Neural crest cell (in vitro differentiated cells): ENCODE measurements at regions not wholly inside any gene's neighbourhood (a gene's known extent, or its start where the extent isn't known, plus 50 kb on each side); places are given as distances from the start of the nearest gene placed in this dataset.

Experiments used
- DNase-seq: peaks from one replicate; pipeline ENCODE4 v3.0.0; 2021; ENCODE audit warnings: low read depth, mixed read lengths, low spot score
- H3K27ac Mint-ChIP-seq: one replicate; pipeline ENCODE4 v1.8.0; 2021; ENCODE audit warnings: mild to moderate bottlenecking, mixed read lengths; ENCODE audit not compliant: unreplicated experiment
- H3K27me3 Mint-ChIP-seq: 2 replicates; pipeline ENCODE4 v1.8.0; 2021; ENCODE audit warnings: low read depth, mild to moderate bottlenecking, mixed read lengths
- H3K36me3 Mint-ChIP-seq: 2 replicates; pipeline ENCODE4 v1.8.0; 2021; ENCODE audit warnings: low read depth, mild to moderate bottlenecking, mixed read lengths
- H3K4me1 Mint-ChIP-seq: 2 replicates; pipeline ENCODE4 v1.8.0; 2021; ENCODE audit warnings: mixed read lengths
- H3K4me3 Mint-ChIP-seq: one replicate; pipeline ENCODE4 v1.8.0; 2021; ENCODE audit warnings: mild to moderate bottlenecking, mixed read lengths
- H3K9me3 Mint-ChIP-seq: 2 replicates; pipeline ENCODE4 v1.8.0; 2021; ENCODE audit warnings: mixed read lengths
- CTCF ChIP-seq: fragments of 200-600 bp; sonication (generic); conservative IDR thresholded peaks from 2 replicates; pipeline ENCODE4 v1.5.0; 2021; ENCODE audit warnings: antibody characterized with exemption, mild to moderate bottlenecking

GRCh38 chr4:22986881-22987280, 294.1 kb downstream of the GBA3 start:
- peaks cover 16% of the 10 kb centered on the region for H3K9me3 Mint-ChIP-seq
- H3K4me3 Mint-ChIP-seq: no peak overlapping the region
- H3K27ac Mint-ChIP-seq: no peak overlapping the region
- no peak for TF ChIP-seq CTCF
- no peak for DNase-seq
- H3K27me3 Mint-ChIP-seq: no peaks in the 10 kb centered on the region
- peaks cover 7% of the 10 kb centered on the region for H3K36me3 Mint-ChIP-seq
- H3K4me1 Mint-ChIP-seq: no peaks in the 10 kb centered on the region

- Mint-ChIP-seq H3K36me3 (peaks cover 7% of the 10 kb centered on the region), H3K4me1 (no peaks in the 10 kb centered on the region), H3K4me3 (no peak overlapping the region), H3K27me3 (no peaks in the 10 kb centered on the region), H3K27ac (no peak overlapping the region), H3K9me3 (peaks cover 16% of the 10 kb centered on the region)
- no peak for DNase-seq
- no peak for TF ChIP-seq CTCF
These were observed 293.5 kb downstream of the GBA3 start for GRCh38 chr4:22986262-22986661.

- DNase-seq: no peak
- Mint-ChIP-seq H3K4me3 (no peak overlapping the region), H3K27ac (no peak overlapping the region), H3K4me1 (no peaks in the 10 kb centered on the region), H3K36me3 (peaks cover 10% of the 10 kb centered on the region), H3K9me3 (peaks cover 20% of the 10 kb centered on the region), H3K27me3 (no peaks in the 10 kb centered on the region)
- TF ChIP-seq CTCF: no peak
These were observed 291.7 kb downstream of the GBA3 start for GRCh38 chr4:22984390-22984789.

- peaks cover 5% of the 10 kb centered on the region for H3K36me3 Mint-ChIP-seq
- no peaks in the 10 kb centered on the region for H3K27me3 Mint-ChIP-seq
- no peak overlapping the region for H3K27ac Mint-ChIP-seq
- H3K4me3 Mint-ChIP-seq: no peak overlapping the region
- H3K9me3 Mint-ChIP-seq: peaks cover 14% of the 10 kb centered on the region
- TF ChIP-seq CTCF: no peak
- DNase-seq: no peak
- H3K4me1 Mint-ChIP-seq: no peaks in the 10 kb centered on the region
These were observed 285.9 kb downstream of the GBA3 start for GRCh38 chr4:22978656-22979055.

GRCh38 chr4:22970665-22971064, 277.9 kb downstream of the GBA3 start:
- H3K27me3 Mint-ChIP-seq: no peaks in the 10 kb centered on the region
- H3K4me3 Mint-ChIP-seq: no peak overlapping the region
- H3K9me3 Mint-ChIP-seq: peaks cover 6% of the 10 kb centered on the region
- H3K4me1 Mint-ChIP-seq: peaks cover 5% of the 10 kb centered on the region
- H3K36me3 Mint-ChIP-seq: peaks cover 2% of the 10 kb centered on the region
- TF ChIP-seq CTCF: peak; percentile 24
- no peak for DNase-seq
- H3K27ac Mint-ChIP-seq: no peak overlapping the region
